ENCODE measurements at regions not wholly inside any gene's neighbourhood (a gene's known extent, or its start where the extent isn't known, plus 50 kb on each side); places are given as distances from the start of the nearest gene placed in this dataset.

DNA sequence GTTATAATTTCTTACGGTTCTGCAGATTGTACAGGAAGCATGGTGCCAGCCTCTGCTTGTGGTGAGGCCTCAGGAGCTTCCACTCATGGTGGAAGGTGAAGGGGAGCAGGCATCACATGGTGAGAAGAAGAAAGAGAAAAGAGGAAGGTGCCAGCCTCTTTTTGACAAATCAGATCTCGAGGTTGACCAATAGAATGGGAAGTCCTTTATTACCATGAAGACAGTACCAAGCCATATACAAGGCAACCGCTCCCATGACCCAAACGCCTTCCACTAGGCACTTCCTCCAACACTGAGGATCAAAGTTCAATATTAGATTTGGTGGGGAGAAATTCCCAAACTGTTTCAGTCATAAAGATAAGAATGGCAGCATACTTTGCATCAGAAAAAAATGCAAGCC is 502.8 kb downstream of the GLRX3 start:
- no peak for TF ChIP-seq CTCF (IDR thresholded peaks at IDR 0.05)
- no peak for TF ChIP-seq EP300 (IDR thresholded peaks at IDR 0.05)
- no peak for TF ChIP-seq POLR2A (IDR thresholded peaks at IDR 0.05)
